HEK293T (cell line): ENCODE measurements at regions not wholly inside any gene's neighbourhood (a gene's known extent, or its start where the extent isn't known, plus 50 kb on each side); places are given as distances from the start of the nearest gene placed in this dataset.

Source experiments
- CTCF ChIA-PET: fragments of 350-600 bp; formaldehyde crosslinking; extraction: SDS; loops from one replicate; lab custom pipeline; 2021; ENCODE audit warnings: antibody characterized with exemption, inconsistent platforms; lab: Yijun Ruan, JAX
- POLR2A ChIA-PET: fragments of 350-600 bp; formaldehyde crosslinking; extraction: SDS; loops from one replicate; lab custom pipeline; 2020; ENCODE audit warnings: antibody characterized with exemption, inconsistent platforms; lab: Yijun Ruan, JAX
- DNase-seq: peaks from one replicate; pipeline ENCODE4 v3.0.0; 2012; ENCODE audit warnings: mixed read lengths; ENCODE audit errors: extremely low spot score
- ARNT ChIP-seq: fragments of 450-650 bp; IDR thresholded peaks from 2 replicates; pipeline ENCODE4 v1.6.1; 2017; ENCODE audit warnings: mild to moderate bottlenecking
- BHLHE40 ChIP-seq: fragments of 450-650 bp; IDR thresholded peaks from 2 replicates; pipeline ENCODE4 v1.6.1; 2016; ENCODE audit warnings: mild to moderate bottlenecking, moderate library complexity, borderline replicate concordance
- CTBP1 ChIP-seq: fragments of 450-650 bp; IDR thresholded peaks from 2 replicates; pipeline ENCODE4 v1.6.1; 2016; ENCODE audit warnings: borderline replicate concordance
- ELF4 ChIP-seq: fragments of 450-650 bp; IDR thresholded peaks from 2 replicates; pipeline ENCODE4 v1.6.1; 2017; ENCODE audit warnings: antibody characterized with exemption
- FOXA1 ChIP-seq: fragments of 450-650 bp; IDR thresholded peaks from 2 replicates; pipeline ENCODE4 v1.6.1; 2016; ENCODE audit warnings: mild to moderate bottlenecking
- FOXK2 ChIP-seq: fragments of 450-650 bp; IDR thresholded peaks from 2 replicates; pipeline ENCODE4 v1.6.1; 2016; ENCODE audit warnings: mild to moderate bottlenecking
- FOXM1 ChIP-seq: fragments of 450-650 bp; IDR thresholded peaks from 2 replicates; pipeline ENCODE4 v1.6.1; 2017; ENCODE audit warnings: mild to moderate bottlenecking, borderline replicate concordance
- HDGF ChIP-seq: fragments of 450-650 bp; IDR thresholded peaks from 2 replicates; pipeline ENCODE4 v1.6.1; 2017; ENCODE audit warnings: antibody characterized with exemption, borderline replicate concordance
- L3MBTL2 ChIP-seq: fragments of 450-650 bp; conservative IDR thresholded peaks from 2 replicates; pipeline ENCODE4 v1.6.1; 2016; ENCODE audit warnings: mild to moderate bottlenecking
- LEF1 ChIP-seq: fragments of 450-650 bp; IDR thresholded peaks from 2 replicates; pipeline ENCODE4 v1.6.1; 2017; ENCODE audit warnings: mild to moderate bottlenecking, borderline replicate concordance
- NFRKB ChIP-seq: fragments of 450-650 bp; IDR thresholded peaks from 2 replicates; pipeline ENCODE4 v1.6.1; 2016; ENCODE audit warnings: mild to moderate bottlenecking, moderate library complexity
- SP1 ChIP-seq: fragments of 450-650 bp; IDR thresholded peaks from 2 replicates; pipeline ENCODE4 v1.6.1; 2017
- SUZ12 ChIP-seq: fragments of 450-650 bp; IDR thresholded peaks from 2 replicates; pipeline ENCODE4 v1.6.1; 2016; ENCODE audit warnings: mild to moderate bottlenecking
- TARDBP ChIP-seq: fragments of 450-650 bp; IDR thresholded peaks from 2 replicates; pipeline ENCODE4 v1.6.1; 2016
- ZNF384 ChIP-seq: fragments of 450-650 bp; IDR thresholded peaks from 2 replicates; pipeline ENCODE4 v1.6.1; 2016
- TF ChIP-seq, protein P1 (sequence below): fragments of 450-650 bp; IDR thresholded peaks from 2 replicates; pipeline ENCODE4 v1.6.1; 2016

GRCh38 chr3:159792070-159792469 lies 196.6 kb upstream of the IL12A start:
- no peak for DNase-seq
- CTCF ChIA-PET: interaction anchor here (1.0 kb wide), 1 partner anchor 41 kb away, joined by 3 read pairs; no protein-coding TSS in a partner anchor
- no peak for TF ChIP-seq LEF1
- no peak for TF ChIP-seq L3MBTL2
- no peak for TF ChIP-seq ZNF384
- no peak for TF ChIP-seq SUZ12
- no peak for TF ChIP-seq ARNT
- TF ChIP-seq NFRKB: no peak
- TF ChIP-seq, protein P1, sequence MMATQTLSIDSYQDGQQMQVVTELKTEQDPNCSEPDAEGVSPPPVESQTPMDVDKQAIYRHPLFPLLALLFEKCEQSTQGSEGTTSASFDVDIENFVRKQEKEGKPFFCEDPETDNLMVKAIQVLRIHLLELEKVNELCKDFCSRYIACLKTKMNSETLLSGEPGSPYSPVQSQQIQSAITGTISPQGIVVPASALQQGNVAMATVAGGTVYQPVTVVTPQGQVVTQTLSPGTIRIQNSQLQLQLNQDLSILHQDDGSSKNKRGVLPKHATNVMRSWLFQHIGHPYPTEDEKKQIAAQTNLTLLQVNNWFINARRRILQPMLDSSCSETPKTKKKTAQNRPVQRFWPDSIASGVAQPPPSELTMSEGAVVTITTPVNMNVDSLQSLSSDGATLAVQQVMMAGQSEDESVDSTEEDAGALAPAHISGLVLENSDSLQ: no peak
- no peak for TF ChIP-seq SP1
- TF ChIP-seq FOXK2: no peak
- POLR2A ChIA-PET: no interaction called here

- DNase-seq: no peak
- ChIA-PET CTCF (no interaction called here), POLR2A (no interaction called here)
- TF ChIP-seq FOXA1: no peak
These were observed 193.6 kb upstream of the IL12A start for GRCh38 chr3:159795042-159795441.

DNA sequence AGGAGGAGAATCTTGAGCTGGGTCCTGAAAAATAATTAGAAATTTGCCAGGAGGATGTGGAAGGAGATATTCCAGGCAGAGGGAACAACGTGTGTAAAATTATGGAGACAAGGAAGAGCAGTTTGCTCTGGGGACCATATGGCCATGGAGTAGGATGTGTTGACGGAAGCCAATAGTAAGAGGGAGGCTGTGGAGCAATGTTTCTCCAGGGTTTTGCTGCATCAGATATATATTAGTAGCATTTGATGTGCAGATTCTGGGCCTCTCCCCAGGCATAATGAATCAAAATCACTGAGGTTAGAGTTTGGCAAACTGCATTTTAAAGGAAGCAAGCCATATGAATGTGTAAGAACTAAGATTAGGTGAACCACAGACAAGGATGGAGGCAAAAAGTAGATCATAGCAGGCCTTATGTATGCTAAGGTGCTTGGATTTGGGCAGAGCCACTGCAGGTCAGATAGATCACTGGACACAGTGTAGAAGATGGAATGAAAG lies 192.9 kb upstream of the IL12A start:
- no peak for TF ChIP-seq SUZ12
- TF ChIP-seq BHLHE40: no peak
- TF ChIP-seq LEF1: no peak
- TF ChIP-seq HDGF: no peak
- no peak for TF ChIP-seq ZNF384
- TF ChIP-seq SP1: no peak
- no peak for TF ChIP-seq ARNT
- no peak for TF ChIP-seq ELF4
- no peak for DNase-seq
- POLR2A ChIA-PET: no interaction called here
- CTCF ChIA-PET: no interaction called here

GRCh38 chr3:159796226-159796625 lies 192.4 kb upstream of the IL12A start:
- ChIA-PET CTCF (no interaction called here), POLR2A (interaction anchor here (0.6 kb wide), 1 partner anchor 32 kb away, joined by 3 read pairs; no protein-coding TSS in a partner anchor)
- TF ChIP-seq HDGF (no peak), LEF1 (no peak), ELF4 (no peak), SUZ12 (no peak), ARNT (no peak), FOXA1 (no peak), CTBP1 (no peak), TARDBP (no peak), SP1 (no peak), ZNF384 (no peak), BHLHE40 (no peak)
- TF ChIP-seq, protein P1: no peak
- DNase-seq: no peak

DNA sequence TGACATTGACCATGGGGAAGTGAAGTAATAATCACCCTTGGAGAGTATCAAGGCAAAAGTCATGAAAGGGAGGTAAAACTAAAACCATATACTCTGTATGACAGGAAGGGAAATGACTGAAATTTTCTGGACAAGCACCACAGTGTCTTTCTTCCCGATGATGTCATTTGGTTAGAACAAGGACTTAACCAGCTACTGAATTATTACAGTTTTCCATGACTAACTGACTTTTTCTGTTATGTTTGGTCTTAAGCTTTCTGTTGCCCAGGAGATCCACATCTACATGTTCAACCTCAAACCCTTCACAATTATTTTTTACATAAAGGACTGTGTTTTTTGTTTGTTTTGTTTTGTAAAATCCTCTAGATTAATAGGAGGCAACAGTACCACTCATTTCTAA lies 191.9 kb upstream of the IL12A start:
- ChIA-PET POLR2A (interaction anchor here (0.6 to 0.8 kb wide), 2 partner anchors 33 to 151 kb away, joined by 3 read pairs; no protein-coding TSS in a partner anchor), CTCF (no interaction called here)
- no peak for DNase-seq
- TF ChIP-seq ZNF384 (no peak), TARDBP (no peak), BHLHE40 (no peak), HDGF (no peak), FOXA1 (no peak), SP1 (no peak), L3MBTL2 (no peak), SUZ12 (no peak), ELF4 (no peak), NFRKB (no peak), LEF1 (no peak), ARNT (no peak)

DNA sequence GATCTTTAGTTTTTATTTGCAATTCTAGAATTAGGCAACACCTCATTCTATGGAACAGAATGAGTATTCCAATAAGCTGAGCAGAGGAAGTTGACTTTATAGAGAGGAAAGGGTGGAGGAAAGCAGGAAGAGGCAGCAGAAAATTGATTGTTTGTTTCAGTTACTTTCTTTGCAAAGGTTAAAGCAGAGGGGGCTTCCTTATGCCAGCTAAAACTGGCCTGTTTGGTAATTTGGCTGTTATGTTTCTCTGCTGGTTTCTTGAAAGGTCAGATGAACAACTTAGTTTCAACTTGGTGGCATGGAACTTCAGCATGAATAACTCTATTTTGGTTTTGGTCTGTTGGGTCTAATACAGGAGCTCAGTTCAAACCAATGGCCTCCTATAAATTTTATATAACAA lies 190.9 kb upstream of the IL12A start:
- CTCF ChIA-PET: no interaction called here
- TF ChIP-seq LEF1: no peak
- TF ChIP-seq FOXA1: no peak
- no peak for TF ChIP-seq CTBP1
- TF ChIP-seq ELF4: no peak
- TF ChIP-seq BHLHE40: no peak
- TF ChIP-seq SP1: no peak
- no peak for TF ChIP-seq FOXM1
- TF ChIP-seq ARNT: no peak
- no peak for TF ChIP-seq HDGF
- TF ChIP-seq, protein P1: no peak
- TF ChIP-seq L3MBTL2: no peak
- no peak for TF ChIP-seq ZNF384
- TF ChIP-seq FOXK2: no peak
- no peak for TF ChIP-seq TARDBP
- TF ChIP-seq NFRKB: no peak
- TF ChIP-seq SUZ12: no peak
- no peak for DNase-seq
- POLR2A ChIA-PET: no interaction called here

DNA sequence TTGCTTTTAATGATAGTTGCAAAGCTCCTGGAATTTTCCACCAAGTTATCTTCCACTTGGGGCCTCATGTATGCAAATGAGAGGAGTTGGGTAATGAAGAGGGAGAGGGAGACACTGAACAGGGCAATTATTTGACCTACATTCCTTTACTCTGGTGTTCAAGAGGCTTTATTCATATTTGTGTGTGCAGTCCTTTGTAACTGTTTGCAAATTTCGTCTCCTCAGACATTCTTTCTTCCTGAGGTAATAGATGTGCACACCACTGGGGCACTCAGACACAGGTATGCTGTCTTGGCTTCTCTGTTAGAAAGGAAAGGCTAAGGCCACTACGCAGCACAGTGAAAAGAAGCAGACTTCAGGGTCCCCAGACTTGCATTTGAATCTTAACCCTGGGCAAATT lies 189.7 kb upstream of the IL12A start:
- no peak for DNase-seq
- TF ChIP-seq LEF1: no peak
- TF ChIP-seq, protein P1: no peak
- TF ChIP-seq L3MBTL2: no peak
- no peak for TF ChIP-seq FOXK2
- POLR2A ChIA-PET: no interaction called here
- CTCF ChIA-PET: interaction anchor here (0.7 kb wide), 1 partner anchor 189 kb away, joined by 4 read pairs; no protein-coding TSS in a partner anchor
